SU-DHL-6 (cell line): ENCODE measurements at regions not wholly inside any gene's neighbourhood (a gene's known extent, or its start where the extent isn't known, plus 50 kb on each side); places are given as distances from the start of the nearest gene placed in this dataset.

Experiments used
- H2AFZ ChIP-seq: fragments of 200-600 bp; sonication (generic); 2 replicates; pipeline ENCODE4 v1.6.1; 2014; ENCODE audit warnings: low read depth, mild to moderate bottlenecking, moderate library complexity, mixed read lengths, antibody characterized with exemption, low read length; ENCODE audit not compliant: severe bottlenecking
- H3F3A ChIP-seq: fragments of 200-600 bp; shearing (Covaris generic); 2 replicates; pipeline ENCODE4 v1.6.0; 2016; ENCODE audit warnings: antibody characterized with exemption, mild to moderate bottlenecking; ENCODE audit not compliant: insufficient read depth
- H3K27ac ChIP-seq: fragments of 200-600 bp; sonication (generic); 2 replicates; pipeline ENCODE4 v1.5.1; 2016; ENCODE audit warnings: low read depth, mild to moderate bottlenecking, low read length, moderate library complexity, mixed read lengths
- H3K27me3 ChIP-seq: fragments of 200-600 bp; sonication (generic), shearing (Covaris generic); 2 replicates; pipeline ENCODE4 v1.6.0; 2014; ENCODE audit warnings: mild to moderate bottlenecking, low read length
- H3K36me3 ChIP-seq: fragments of 200-600 bp; sonication (generic); 2 replicates; pipeline ENCODE4 v1.6.1; 2014; ENCODE audit warnings: mild to moderate bottlenecking, low read length, mixed read lengths
- H3K4me2 ChIP-seq: fragments of 300-600, 200-600 bp; shearing (Covaris generic), sonication (generic); 2 replicates; pipeline ENCODE4 v1.6.0; 2014; ENCODE audit warnings: low read length, low read depth, mild to moderate bottlenecking; ENCODE audit not compliant: poor library complexity, severe bottlenecking
- H3K4me3 ChIP-seq: fragments of 200-600 bp; sonication (generic); 2 replicates; pipeline ENCODE4 v1.5.1; 2014; ENCODE audit warnings: antibody characterized with exemption, low read length, mild to moderate bottlenecking, mixed read lengths; ENCODE audit not compliant: insufficient read depth, poor library complexity, severe bottlenecking
- H3K79me2 ChIP-seq: fragments of 200-600 bp; sonication (generic); 2 replicates; pipeline ENCODE4 v1.6.1; 2014; ENCODE audit warnings: mild to moderate bottlenecking, low read length, moderate library complexity; ENCODE audit not compliant: insufficient read depth
- H3K9ac ChIP-seq: fragments of 200-600 bp; sonication (generic); 2 replicates; pipeline ENCODE4 v1.7.0; 2014; ENCODE audit warnings: mild to moderate bottlenecking, low read length
- H3K9me2 ChIP-seq: fragments of 200-600 bp; sonication (generic); replicated peaks from 2 replicates; pipeline ENCODE4 v1.6.1; 2014; ENCODE audit warnings: low read length; ENCODE audit not compliant: insufficient read depth
- H3K9me3 ChIP-seq: fragments of 200-600 bp; sonication (generic); 2 replicates; pipeline ENCODE4 v1.6.1; 2014; ENCODE audit warnings: low read length, mixed read lengths; ENCODE audit not compliant: insufficient read depth
- H4K20me1 ChIP-seq: fragments of 200-600 bp; sonication (generic); 2 replicates; pipeline ENCODE4 v1.6.1; 2014; ENCODE audit warnings: low read depth, mild to moderate bottlenecking, antibody characterized with exemption, low read length, moderate library complexity, mixed read lengths
- CTCF ChIP-seq: fragments of 200-600 bp; sonication (generic); IDR thresholded peaks from one replicate; pipeline ENCODE4 v1.5.1; 2017; ENCODE audit warnings: antibody characterized with exemption, mild to moderate bottlenecking, low read length, moderate library complexity; ENCODE audit not compliant: insufficient read depth, poor library complexity, severe bottlenecking
- EZH2phosphoT487 ChIP-seq: fragments of 200-600 bp; sonication (generic), shearing (Covaris generic); conservative IDR thresholded peaks from 2 replicates; pipeline ENCODE4 v1.6.1; 2018; ENCODE audit warnings: mild to moderate bottlenecking, antibody characterized with exemption, low read length, moderate library complexity, mixed read lengths

- Histone ChIP-seq H3K9me2 (no peaks in the 10 kb centered on the region), H3K4me2 (no peak overlapping the region), H3K4me3 (no peak overlapping the region), H3K9me3 (no peaks in the 10 kb centered on the region), H4K20me1 (no peaks in the 10 kb centered on the region), H2AFZ (no peak overlapping the region), H3F3A (no peaks in the 10 kb centered on the region), H3K36me3 (no peaks in the 10 kb centered on the region), H3K27me3 (no peaks in the 10 kb centered on the region), H3K27ac (no peak overlapping the region), H3K9ac (no peak overlapping the region), H3K79me2 (no peaks in the 10 kb centered on the region)
- TF ChIP-seq CTCF = no peak
- no peak for TF ChIP-seq EZH2phosphoT487
Observed at GRCh38 chr18:78090584-78090983, 840.9 kb downstream of the GALR1 start.

GRCh38 chr18:78092901-78093300 is 843.3 kb downstream of the GALR1 start:
- Histone ChIP-seq H3K27me3 (no peaks in the 10 kb centered on the region), H4K20me1 (no peaks in the 10 kb centered on the region), H3F3A (no peaks in the 10 kb centered on the region), H3K9me2 (no peaks in the 10 kb centered on the region), H3K4me3 (no peak overlapping the region), H3K79me2 (no peaks in the 10 kb centered on the region), H3K27ac (no peak overlapping the region), H3K4me2 (no peak overlapping the region), H3K9ac (no peak overlapping the region), H3K9me3 (no peaks in the 10 kb centered on the region), H3K36me3 (no peaks in the 10 kb centered on the region), H2AFZ (no peak overlapping the region)
- TF ChIP-seq CTCF (no peak), EZH2phosphoT487 (no peak)

DNA sequence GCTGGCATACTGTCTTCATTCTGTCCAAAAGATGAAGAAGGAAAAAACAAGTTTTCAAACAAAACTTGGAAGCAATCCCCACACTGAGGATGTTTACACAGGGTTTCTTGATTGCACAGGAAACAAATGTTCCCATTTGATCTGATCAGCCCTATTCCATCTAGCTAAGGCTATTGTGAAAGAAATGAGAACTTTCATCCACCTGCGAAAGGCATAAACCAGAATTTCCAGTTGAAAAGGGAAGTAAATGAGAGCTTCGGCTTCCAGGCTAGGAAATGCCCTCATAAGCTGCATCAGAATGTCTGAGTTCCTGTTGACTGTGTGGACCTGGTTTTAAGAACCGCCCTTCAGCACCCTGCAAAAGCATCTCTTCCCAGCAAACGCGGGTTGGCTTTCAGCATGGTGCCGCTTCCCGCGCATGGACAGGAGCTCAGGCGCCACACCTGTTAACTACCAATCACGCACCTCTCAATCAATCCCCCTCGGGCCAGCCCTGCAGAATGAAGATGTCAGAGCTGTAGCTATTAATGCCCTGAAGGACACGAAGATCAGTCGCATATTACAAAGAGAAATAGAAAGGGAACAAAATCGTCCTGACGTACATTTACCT is 850.4 kb downstream of the GALR1 start:
- Histone ChIP-seq H3K9ac (no peak overlapping the region), H3K79me2 (no peaks in the 10 kb centered on the region), H3K4me3 (no peak overlapping the region), H3K4me2 (no peak overlapping the region), H3K27ac (no peak overlapping the region), H3F3A (no peaks in the 10 kb centered on the region), H3K9me2 (no peaks in the 10 kb centered on the region), H3K9me3 (no peaks in the 10 kb centered on the region), H2AFZ (no peak overlapping the region), H4K20me1 (no peaks in the 10 kb centered on the region), H3K27me3 (no peaks in the 10 kb centered on the region), H3K36me3 (no peaks in the 10 kb centered on the region)
- TF ChIP-seq CTCF (no peak), EZH2phosphoT487 (no peak)
